ENCODE measurements at regions not wholly inside any gene's neighbourhood (a gene's known extent, or its start where the extent isn't known, plus 50 kb on each side); places are given as distances from the start of the nearest gene placed in this dataset.

DNA sequence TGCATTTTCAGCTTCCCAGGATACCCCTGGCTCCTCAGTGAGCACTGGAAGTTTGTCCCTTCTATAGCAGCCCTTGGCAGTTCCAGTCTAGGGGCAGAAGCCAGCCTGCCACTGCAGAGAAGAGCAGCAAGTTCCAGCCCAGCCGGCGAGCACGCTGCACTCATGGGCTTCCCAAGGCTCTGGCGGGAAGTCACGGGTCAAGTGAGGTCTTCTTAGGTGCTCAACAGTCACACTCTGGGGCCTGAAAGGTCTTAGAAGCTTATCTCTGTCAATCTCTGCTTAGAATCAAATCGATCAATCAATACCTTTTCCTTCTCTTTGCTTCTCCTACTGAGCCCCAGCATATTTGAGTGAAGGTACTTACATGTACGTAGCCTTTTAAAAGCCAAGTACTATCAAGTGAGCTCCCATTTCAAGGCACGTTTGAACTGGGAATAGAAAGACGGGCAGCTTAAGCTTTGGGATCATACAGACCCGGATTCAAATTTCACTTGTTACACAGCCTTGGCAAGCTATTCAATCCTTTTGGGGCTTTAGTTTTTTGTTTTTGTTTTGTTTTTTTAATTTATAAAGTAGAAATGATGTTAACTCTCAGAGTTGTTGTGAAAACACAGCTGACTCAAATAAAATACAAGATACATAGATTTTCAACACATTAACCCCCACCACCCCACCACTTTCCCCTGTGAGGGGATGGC, 152.6 kb upstream of the KLF14 start:
- TF ChIP-seq ZFX (IDR thresholded peaks at IDR 0.05; ENCODE audit: borderline replicate concordance) = no peak
- H3K27ac ChIP-seq = no peak overlapping the region

DNA sequence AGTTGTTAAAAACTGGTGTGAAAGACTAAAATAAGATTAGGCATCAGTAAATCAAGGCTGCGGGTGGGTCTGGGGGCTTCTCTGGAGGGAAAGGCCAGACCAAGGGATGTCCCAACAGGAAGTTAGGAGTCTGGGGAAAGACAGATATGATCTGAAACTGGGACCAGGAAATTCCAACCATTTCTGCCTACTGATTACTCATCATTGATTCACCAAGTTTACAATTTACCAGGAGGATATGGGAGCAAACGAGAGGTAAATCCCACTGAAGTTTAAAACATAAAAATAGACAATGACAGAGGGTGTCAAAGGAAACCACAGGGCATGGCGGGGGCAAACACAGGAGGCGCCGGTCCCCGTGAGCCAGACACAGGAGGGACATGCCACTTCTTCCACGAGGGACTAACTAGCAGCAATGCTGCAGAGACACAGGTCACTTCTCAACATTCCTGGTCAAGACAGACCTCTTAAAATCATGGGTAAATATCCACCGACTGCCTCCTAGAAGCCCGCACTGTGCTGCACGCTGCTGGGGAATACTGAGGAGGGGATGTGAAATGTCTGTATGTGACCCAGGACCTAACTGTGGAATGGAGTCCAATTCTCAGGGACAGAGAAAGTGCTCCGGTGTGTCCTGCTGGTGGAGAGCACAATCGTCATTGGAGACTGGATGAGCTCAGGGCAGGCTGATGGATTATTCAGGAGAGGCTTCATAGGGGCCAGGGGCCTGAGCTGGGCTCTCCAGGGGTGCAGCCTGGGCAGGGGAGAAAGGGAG, 153.4 kb upstream of the KLF14 start:
- H3K27ac ChIP-seq = no peak overlapping the region
- TF ChIP-seq, protein P1, sequence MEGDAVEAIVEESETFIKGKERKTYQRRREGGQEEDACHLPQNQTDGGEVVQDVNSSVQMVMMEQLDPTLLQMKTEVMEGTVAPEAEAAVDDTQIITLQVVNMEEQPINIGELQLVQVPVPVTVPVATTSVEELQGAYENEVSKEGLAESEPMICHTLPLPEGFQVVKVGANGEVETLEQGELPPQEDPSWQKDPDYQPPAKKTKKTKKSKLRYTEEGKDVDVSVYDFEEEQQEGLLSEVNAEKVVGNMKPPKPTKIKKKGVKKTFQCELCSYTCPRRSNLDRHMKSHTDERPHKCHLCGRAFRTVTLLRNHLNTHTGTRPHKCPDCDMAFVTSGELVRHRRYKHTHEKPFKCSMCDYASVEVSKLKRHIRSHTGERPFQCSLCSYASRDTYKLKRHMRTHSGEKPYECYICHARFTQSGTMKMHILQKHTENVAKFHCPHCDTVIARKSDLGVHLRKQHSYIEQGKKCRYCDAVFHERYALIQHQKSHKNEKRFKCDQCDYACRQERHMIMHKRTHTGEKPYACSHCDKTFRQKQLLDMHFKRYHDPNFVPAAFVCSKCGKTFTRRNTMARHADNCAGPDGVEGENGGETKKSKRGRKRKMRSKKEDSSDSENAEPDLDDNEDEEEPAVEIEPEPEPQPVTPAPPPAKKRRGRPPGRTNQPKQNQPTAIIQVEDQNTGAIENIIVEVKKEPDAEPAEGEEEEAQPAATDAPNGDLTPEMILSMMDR (IDR thresholded peaks at IDR 0.05) = no peak
- TF ChIP-seq ZFX (IDR thresholded peaks at IDR 0.05; ENCODE audit: borderline replicate concordance) = no peak

DNA sequence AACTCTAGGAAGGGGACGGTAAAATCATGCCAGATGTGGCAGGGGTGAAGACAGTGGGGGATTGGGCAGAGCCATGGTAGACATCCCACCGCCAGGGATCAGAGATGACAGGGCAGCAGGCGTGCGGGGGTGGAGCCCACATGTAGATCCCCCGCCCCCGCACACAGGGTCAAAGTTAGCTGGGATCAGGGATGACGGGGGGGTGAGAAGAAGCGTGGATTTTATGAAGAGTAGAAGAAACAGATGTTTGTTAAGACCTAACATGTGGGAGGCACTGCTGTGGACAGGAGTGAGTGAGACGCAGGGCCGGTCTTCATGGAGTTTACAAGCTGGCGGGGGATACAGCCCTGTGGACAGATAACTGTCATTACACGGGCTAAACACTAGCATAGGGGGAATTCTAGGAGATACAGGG, 154.0 kb upstream of the KLF14 start:
- no peak for TF ChIP-seq ZFX (IDR thresholded peaks at IDR 0.05; ENCODE audit: borderline replicate concordance)
- TF ChIP-seq, protein P1 (IDR thresholded peaks at IDR 0.05) = no peak
- H3K27ac ChIP-seq = no peak overlapping the region

DNA sequence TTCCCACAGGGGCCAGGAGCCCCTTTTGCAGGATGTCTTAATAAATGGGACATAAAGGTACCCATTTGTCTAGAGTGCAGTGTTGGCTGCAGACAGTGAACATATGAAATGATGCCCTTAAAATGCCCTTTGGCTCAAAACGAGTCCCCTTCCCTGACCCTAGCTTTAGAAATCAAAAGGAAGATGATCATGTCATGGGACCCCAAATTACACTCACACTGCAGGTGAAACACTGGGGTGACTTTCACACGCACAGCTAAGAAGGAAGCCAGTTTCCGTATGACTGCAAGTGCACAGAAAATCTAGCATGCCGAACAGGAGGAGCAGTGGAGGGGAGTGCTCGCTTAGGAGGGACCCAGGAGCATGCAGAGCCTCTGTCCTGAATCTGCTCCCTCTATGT, 154.5 kb upstream of the KLF14 start:
- no peak for TF ChIP-seq ZFX (IDR thresholded peaks at IDR 0.05; ENCODE audit: borderline replicate concordance)
- TF ChIP-seq, protein P1 (IDR thresholded peaks at IDR 0.05) = no peak
- no peak overlapping the region for H3K27ac ChIP-seq

DNA sequence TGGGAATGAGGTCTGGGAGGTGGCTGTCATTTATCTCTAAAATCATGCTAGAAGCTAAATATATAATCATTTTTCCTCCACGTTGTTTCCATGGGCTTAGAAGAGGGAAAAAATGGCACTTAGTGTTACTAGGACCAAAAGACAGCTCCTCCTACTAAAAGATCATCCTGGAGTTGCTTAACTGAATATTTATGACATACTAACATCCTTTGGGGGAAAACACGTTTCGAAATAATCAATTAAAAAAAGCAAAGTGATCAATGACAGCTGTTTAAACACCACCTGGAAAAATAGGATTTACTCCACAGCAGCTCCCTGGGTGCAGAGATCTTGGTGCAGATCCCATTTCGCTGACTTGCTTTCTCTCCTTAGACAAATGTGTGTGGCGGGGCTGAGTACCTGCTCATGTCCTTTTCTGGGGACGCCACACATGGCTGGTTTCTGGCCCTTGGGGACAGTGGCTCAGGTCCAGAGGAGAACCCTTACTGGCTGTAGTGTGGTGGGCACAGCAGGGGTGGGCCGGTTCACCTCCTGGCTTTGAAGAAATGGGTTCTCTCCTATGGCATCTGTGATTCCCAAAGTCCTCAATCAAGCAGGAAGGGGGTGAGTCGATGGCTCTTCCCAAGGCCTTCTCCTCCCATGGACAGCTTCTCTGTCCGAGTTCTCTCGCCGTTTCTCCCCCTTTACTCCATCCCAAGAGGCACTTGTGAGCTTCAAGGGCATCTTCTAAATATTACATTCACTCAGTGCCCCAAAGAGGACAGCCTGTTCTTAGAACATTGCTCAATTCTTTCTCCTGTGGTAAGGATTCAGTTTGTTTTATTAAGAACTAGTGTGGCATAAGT, 156.4 kb upstream of the KLF14 start:
- no peak overlapping the region for H3K27ac ChIP-seq
- TF ChIP-seq ZFX (IDR thresholded peaks at IDR 0.05; ENCODE audit: borderline replicate concordance) = no peak
- TF ChIP-seq, protein P1 (IDR thresholded peaks at IDR 0.05) = no peak

DNA sequence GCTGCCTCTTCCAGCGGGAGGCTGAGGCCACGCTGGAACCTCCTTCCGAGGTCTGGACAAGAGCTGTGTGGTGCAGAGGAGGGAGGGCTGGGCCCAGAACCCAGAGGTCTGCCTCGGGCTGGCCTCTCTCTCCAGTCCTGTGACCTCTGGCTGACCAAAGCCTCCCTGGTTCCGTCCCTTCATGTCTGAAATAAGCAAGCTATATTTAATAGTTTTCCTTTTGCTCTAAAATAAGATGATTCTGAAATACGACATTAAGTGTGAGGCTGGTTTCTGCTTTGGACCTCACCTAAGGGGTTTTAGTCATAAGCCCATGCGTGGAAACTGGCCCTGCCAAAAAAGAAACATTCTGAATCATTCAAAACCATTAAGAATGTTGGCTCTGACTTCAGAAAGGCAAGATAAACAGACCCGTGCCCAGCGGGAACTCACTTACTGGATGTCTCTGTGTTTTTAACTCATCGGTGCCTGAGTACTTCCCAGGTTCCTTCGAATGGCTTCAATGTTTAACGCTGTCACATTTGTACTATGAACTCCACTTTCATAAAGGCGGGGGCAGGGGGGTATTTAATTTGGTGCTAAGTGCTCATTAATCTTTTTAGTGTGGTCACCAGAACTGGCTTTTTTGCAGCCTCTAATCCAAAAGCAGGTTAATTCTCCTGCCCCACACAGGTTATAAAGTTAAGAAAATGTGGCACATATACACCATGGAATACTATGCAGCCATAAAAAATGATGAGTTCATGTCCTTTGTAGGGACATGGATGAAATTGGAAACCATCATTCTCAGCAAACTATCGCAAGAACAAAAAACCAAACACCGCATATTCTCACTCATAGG, 157.5 kb upstream of the KLF14 start:
- H3K27ac ChIP-seq = no peak overlapping the region
- TF ChIP-seq ZFX (IDR thresholded peaks at IDR 0.05; ENCODE audit: borderline replicate concordance) = no peak
- TF ChIP-seq, protein P1 (IDR thresholded peaks at IDR 0.05) = no peak

DNA sequence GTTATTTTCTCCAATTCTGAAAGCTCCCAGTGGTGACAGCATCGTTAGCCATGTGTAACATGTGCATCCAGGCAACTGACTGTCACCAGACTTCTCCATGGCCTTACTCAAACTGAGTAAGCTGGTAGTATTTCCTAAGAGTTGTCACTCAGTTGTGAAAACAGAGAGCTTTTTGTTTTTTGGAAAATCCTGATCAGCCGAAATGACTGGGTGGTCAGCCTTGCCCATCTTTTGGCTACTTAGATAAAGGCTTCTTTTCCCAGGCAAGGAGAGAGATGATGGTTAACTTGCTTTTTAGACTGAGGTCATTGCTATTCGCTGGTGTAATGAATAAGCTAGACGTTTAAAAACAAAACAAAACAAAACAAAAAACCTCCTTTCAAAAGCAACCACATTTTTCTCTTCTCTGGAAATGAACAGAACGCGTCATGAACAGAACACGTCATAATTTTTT, 159.5 kb upstream of the KLF14 start:
- H3K27ac ChIP-seq = no peak overlapping the region
- no peak for TF ChIP-seq ZFX (IDR thresholded peaks at IDR 0.05; ENCODE audit: borderline replicate concordance)
- TF ChIP-seq, protein P1 (IDR thresholded peaks at IDR 0.05) = no peak

All from 22Rv1 (cell line).